Activated effector memory CD4-positive, alpha-beta T cell treated with Interleukin-2 at 50 U/mL for 16 hours (primary cell): ENCODE measurements at regions not wholly inside any gene's neighbourhood (a gene's known extent, or its start where the extent isn't known, plus 50 kb on each side); places are given as distances from the start of the nearest gene placed in this dataset.
"Not testable (repeated sequence)": the region's sequence is repeated elsewhere in the genome, so short reads cannot be mapped to it uniquely, and the experiment has no call there.

Experiments used
- DNase-seq: peaks from one replicate; pipeline ENCODE4 v3.0.0-alpha.2; 2020

GRCh38 chr21:35840949-35841348, 219.4 kb downstream of the SETD4 start:
- no peak for DNase-seq

DNA sequence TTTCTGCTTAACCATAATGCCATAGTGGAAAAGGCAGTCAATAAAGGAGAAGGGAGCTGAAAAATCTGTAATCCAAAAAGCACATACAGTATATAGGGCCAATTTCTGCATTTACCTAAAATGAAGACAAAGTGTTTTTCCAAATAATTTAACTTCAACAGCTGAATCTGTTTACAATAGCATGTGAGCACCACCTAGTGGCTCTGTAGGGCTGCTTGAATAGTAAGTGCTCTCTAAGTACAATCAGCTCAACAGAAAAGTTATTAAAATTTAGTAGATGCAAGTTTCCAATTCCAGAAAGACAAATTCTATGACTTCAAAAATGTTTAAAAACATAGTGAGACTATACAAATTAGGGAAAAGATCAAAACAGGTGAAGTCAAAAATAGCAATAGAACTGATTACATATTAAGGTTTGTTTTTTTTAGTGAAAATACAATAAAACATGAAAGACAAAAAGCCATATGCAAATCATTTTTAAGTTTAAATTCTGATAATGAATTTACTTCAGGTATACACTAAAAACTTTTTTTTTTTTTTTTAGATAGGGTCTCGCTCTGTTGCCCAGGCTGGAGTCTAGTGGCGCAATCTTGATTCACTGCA, 220.0 kb downstream of the SETD4 start:
- no peak for DNase-seq

DNA sequence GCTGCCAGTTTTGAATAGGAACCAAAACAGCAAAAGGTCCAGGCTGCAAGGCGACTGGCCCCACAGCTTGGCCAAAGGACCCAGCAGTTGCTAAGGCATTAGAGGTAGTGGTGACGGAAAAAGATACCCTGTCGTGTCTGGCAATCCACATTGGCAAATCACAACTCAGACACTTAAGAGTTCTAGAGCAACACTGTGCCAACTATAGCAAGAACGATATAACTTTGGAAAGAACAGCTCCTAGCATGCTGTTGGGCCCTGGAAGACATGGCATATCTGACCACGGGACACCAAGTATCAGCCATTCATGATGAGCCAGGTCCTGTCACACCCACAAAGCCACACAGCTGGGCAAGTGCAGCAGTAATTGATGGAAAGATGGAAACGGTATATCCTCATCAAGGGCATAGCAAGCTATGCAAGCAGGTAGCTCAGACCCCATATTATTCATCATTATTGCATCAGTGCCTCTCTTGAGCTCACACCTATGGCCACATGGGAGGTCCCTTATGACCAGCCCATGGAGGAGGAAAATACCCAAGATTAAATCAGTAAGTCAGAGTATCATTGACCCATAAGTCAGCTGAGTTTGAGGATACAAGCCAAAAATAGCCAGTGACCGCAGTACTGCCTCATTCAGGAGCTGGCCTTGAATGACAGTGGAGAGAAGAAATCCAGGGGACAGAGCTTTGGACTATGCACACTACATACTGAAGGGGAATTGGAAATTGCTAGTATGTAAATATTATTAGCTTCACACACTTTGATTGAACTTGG, 221.2 kb downstream of the SETD4 start:
- DNase-seq = no peak

DNA sequence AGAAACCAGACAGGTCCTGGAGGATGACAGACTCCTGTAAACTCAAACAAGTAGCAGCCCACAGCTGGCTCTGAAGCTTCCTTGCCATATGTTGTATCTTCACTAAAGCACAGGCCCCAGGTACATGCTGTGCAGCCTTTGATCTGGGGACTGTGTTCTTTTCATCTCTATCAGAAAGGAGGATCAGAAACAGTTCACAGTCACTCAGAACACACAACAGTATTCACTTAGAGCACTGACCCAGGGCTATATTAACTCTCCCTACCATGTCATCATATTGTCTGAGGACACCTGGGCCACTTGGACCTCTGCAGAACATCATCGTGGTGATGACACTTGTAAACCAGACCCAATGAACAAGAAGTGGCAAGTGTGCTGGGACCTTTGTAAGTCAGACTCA, 222.0 kb downstream of the SETD4 start:
- no peak for DNase-seq

GRCh38 chr21:35833991-35834390, 226.3 kb downstream of the SETD4 start:
- DNase-seq = no peak

GRCh38 chr21:35833388-35833787, 226.9 kb downstream of the SETD4 start:
- no peak for DNase-seq

- DNase-seq = no peak
These were observed 229.1 kb downstream of the SETD4 start for GRCh38 chr21:35831230-35831629.

DNA sequence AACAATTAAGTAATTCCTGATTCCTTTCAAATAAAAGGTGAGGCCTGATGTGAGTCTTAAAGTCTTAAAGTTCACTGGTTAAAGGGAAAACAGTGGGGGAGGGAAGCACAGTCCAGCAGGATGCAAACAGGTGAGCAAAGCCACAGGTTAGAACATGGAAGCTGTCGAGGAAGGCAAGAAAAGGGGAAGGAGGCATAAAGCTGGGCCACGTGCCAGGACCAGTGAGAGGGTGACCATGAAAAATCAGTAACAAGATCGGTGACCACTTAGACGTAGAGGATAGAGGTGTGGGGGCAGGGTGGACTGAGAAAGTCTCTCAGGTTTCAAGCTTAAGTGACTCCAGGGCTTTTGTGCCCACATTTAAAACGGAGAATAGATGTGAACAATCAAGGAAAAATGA, 231.3 kb downstream of the SETD4 start:
- DNase-seq = no peak

- no peak for DNase-seq
These were observed 232.2 kb downstream of the SETD4 start for GRCh38 chr21:35828161-35828560.

DNA sequence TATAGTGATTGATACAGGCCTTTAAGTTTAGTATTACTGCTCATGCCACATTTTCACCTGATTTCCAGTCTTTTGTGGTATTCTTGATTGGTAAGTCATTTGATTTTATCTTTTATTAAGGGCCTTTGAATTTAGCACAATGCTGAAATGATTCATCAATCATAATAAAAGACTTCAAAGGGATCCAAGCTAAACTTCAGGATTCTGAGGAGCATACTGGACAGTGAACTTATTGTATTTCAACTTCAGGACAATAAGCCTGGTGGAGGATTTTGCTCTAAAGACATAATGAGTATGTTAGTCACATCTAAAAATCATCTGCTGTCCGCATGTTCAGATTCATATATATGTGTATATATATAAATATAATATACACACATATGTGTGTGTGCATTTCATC, 233.3 kb downstream of the SETD4 start:
- no peak for DNase-seq

DNA sequence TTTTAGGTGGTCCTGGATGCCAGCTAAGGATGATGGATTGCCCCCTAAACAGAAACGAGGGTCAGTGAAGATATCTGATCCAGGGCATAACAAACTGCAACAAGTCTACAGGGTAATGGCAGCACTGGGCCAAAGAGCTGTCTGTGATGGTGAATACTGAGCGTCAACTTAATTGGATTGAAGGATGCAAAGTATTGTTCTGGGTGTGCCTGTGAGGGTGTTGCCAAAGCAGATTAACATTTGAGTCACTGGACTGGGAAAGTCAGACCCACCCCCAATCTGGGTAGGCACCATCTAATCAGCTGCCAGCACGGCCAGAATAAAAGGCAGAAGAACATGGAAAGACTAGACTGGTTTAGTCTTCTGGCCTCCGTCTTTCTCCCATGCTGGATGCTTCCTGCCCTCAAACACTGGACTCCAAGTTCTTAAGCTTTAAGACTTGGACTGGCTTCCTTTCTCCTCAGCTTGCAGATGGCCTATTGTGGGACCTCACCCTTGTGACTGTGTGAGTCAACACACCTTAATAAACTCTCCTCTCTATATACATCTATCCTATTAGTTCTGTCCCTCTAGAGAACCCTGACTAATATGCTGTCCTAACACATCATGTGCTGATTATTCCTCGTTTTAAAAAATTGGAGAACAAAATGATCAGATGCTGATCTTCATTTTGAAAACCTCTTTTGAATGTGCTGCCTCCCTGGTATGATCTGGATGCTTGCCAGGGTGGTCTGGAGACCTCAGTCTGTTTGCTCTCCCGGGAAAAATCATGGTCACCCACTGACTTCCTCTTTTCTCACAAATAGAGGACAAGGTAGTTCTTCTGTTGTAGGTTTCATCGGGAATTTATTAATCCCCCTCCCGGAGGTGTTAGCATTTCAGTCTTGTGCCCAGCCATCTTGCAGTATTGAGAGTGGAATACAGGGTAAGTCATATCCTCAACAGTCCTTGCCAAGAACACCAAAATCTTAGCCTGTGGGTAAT, 234.7 kb downstream of the SETD4 start:
- DNase-seq = no peak

- no peak for DNase-seq
These were observed 236.2 kb downstream of the SETD4 start for GRCh38 chr21:35824136-35824535.

DNA sequence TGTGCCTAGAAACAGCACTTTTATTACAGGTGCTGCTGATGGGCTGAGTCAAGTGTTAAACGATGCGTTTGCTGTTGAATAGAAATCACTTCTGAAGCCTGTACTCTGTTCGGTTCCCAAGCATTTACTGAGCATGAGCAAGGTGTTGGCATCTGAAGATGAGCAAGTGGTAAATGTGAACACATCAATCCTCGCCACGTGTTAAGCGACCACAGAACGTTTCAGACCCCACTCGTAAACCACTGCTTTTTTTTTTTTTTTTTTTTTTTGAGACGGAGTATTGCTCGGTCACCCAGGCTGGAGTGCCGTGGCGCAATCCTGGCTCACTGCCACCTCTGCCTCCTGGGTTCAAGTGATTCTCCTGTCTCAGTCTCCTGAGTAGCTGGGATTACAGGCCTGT, 241.2 kb downstream of the SETD4 start:
- no peak for DNase-seq

DNA sequence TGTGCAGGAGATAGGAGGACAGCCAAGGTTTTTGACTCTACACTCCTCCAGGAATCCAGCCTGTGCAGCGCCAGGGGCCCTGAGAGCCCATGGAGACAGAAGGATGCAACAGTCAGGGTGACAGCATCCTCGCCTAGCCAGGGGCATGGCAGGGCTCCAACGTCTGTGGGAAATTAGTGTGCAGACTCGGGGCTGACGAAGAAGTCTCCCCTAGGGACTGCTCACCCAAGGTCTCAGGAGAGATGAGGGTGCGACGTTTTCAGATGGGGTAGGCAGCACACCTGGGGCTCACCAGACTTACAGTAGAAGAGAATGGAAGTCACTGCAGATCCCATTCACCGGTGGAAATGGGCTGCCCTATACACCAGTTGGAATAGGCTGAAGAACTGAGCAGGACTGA, 241.7 kb downstream of the SETD4 start:
- DNase-seq = no peak

DNA sequence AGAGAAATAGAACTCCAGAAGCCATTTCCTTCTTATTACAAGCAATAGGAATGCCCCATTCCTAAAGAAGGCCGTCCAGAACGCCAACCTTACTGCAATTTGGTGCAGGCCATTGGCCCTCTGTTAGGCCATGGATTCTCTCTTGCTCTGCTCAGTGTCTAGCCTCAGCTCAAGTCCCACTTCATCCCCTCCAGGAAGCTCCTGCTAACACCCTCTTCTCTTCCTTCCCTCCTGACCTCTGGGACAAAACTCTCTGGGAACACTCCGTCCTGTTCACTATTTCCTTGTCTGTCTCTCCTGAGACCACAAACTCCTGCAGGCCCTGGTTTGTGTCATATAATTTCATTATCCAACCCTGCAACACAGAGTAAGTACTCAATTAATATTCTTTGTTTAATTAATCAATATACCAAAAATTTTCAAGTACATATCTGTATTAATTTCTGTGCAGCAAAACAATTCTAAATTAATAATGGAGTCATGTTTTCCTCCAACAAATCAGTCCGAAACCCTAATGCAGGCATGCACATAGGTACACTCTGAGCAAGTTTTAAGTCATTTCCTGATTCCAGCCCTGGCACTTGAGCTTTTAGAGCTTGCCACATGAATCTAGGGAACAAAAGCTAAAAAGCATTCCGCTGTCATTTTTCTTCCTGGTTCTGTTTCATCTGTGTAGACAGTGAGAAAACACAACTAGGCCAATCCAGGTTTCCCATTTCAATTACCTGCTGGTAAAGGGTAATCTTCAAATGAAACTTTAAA, 245.3 kb downstream of the SETD4 start:
- DNase-seq = no peak

- no peak for DNase-seq
These were observed 247.6 kb downstream of the SETD4 start for GRCh38 chr21:35812679-35813078.

- no peak for DNase-seq
These were observed 249.0 kb downstream of the SETD4 start for GRCh38 chr21:35811191-35811806.

DNA sequence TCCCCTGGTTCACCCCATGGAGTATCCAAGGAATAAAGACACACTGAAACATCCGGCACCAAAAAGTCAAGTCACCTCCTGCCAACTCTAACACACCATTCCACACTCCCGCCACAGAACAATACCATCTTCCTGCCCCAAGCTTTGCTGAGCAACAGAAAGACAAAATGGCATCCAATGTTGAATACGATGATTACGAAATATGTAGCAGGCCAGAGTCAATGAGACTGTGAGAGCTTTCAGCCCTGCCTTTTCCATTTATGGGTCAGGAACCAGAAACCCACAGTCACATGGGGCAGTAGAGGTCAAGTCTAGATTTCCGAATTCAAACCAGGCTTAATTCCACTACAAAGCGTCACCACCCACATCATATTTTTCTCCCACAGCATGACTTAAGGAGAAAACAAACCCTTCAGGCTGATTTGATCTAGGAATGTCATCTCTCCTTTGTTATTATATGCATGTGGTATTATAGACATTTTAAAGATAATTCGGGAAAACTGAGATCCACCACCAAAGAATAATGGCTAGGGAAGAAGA, 249.8 kb downstream of the SETD4 start:
- DNase-seq = no peak

DNA sequence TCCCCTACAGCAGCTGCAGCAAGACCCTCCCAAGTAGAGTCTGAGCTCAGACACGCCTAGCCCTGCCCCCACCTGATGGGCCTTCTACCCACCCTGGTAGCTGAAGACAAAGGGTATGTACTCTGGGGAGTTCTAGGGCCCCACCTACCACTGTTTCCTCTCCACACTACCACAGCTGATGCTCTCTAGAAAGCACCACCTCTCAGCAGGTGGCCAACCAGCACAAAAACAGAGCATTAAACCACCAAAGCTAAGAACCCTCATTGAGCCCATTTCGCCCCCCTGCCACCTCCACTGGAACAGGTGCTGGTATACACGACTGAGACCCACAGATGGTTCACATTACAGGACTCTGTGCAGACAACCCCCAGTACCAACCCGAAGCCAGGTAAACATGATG, 258.9 kb downstream of the SETD4 start:
- no peak for DNase-seq

- not testable (repeated sequence) for DNase-seq
These were observed 259.4 kb downstream of the SETD4 start for GRCh38 chr21:35800796-35801385.

- no peak for DNase-seq
These were observed 263.5 kb downstream of the SETD4 start for GRCh38 chr21:35796844-35797243.

DNA sequence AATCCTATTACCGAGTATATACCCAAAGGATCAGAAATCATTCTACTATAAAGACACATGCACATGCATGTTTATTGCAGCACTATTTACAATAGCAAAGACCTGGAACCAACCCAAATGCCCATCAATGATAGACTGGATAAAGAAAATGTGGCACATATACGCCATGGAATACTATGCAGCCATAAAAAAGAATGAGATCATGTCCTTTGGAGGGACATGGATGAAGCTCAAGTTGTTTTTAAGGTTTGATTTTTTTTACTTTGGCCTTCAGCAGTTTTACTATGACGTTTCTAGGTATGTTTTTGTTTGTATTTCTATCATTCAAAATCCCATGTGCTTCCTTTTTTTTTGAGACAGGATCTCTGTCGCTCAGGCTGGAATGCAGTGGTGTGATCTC, 265.8 kb downstream of the SETD4 start:
- DNase-seq = not testable (repeated sequence)
